HTR-8/SVneo (cell line): ENCODE measurements at regions not wholly inside any gene's neighbourhood (a gene's known extent, or its start where the extent isn't known, plus 50 kb on each side); places are given as distances from the start of the nearest gene placed in this dataset.
A peak's percentile ranks its signal among the peaks of the same experiment; 100 is the strongest.
"Not testable (repeated sequence)": the region's sequence is repeated elsewhere in the genome, so short reads cannot be mapped to it uniquely, and the experiment has no call there.

ENCODE experiments used
- DNase-seq: peaks from one replicate; pipeline ENCODE4 v3.0.0; 2011; ENCODE audit warnings: low spot score, mixed read lengths; ENCODE audit not compliant: insufficient read length
- FAIRE-seq: peaks from 2 replicates; lab custom pipeline; 2011; peaks lifted over from hg19 to GRCh38; lab: Jason Lieb, UNC

GRCh38 chr5:40359093-40359492 lies 320.6 kb upstream of the PTGER4 start:
- DNase-seq (no peak), FAIRE-seq (no peak)

- no peak for FAIRE-seq
Measured at GRCh38 chr5:40356248-40356647, 323.5 kb upstream of the PTGER4 start.

DNA sequence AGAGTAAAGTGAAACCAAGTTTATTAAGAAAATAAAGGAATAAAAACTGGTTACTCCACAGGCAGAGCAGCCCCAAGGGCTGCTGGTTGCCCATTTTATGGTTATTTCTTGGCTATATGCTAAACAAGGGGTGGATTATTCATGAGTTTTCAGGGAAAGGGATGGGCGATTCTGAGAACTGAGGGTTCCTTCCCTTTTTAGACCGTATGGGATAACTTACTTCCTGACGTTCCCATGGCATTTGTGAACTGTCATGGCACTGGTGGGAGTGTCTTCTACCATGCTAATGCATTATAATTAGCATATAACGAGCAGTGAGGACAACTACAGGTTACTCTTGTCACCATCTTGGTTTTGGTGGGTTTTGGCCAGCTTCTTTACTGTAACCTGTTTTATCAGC lies 323.9 kb upstream of the PTGER4 start:
- FAIRE-seq: peak; percentile 28
- no peak for DNase-seq

More at GRCh38 chr5:40356248-40356647, 323.5 kb upstream of the PTGER4 start:
- DNase-seq: no peak

DNA sequence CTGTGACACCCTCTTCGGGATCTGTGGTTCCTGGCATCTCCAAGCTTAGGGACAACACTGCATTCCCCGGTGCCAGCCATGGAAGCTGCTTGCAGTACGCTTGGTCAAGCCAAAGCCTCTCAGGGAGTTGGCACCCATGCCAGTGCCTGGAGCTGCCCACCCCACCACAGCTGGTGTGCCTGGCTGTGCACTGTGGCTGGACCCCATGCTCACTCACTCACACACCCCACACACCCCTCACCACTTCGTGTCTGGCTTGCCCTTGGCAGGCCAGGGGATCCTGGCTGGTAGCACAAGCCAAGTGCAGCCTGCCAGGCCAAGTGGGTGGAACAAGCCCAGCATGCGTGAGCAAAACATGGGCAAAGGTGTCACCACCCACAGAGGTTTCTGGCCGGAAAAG lies 324.5 kb upstream of the PTGER4 start:
- peak; percentile 71 for FAIRE-seq
- no peak for DNase-seq

DNA sequence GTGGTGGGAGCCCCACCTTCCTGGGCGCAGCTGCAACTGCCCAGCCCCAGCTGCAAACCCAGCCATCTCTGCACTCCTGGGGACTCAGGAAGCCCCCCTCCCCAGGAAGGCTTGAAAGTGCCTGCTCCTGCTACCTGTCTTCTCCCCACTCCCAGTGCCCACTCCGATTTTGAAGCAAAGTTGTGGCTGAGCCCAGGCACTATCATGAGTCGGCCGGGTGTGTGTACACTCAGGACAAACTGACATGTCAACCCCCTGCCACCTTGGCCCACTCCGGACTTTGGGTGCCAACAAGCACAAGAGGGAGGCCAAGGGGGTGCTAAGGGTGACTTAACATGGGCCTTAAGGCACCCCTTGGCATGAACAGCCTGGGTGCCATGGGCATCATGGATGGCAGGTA lies 325.5 kb upstream of the PTGER4 start:
- FAIRE-seq: peak; percentile 65
- no peak for DNase-seq

GRCh38 chr5:40353442-40353841 lies 326.3 kb upstream of the PTGER4 start:
- DNase-seq (no peak), FAIRE-seq (peak; percentile 52)

DNA sequence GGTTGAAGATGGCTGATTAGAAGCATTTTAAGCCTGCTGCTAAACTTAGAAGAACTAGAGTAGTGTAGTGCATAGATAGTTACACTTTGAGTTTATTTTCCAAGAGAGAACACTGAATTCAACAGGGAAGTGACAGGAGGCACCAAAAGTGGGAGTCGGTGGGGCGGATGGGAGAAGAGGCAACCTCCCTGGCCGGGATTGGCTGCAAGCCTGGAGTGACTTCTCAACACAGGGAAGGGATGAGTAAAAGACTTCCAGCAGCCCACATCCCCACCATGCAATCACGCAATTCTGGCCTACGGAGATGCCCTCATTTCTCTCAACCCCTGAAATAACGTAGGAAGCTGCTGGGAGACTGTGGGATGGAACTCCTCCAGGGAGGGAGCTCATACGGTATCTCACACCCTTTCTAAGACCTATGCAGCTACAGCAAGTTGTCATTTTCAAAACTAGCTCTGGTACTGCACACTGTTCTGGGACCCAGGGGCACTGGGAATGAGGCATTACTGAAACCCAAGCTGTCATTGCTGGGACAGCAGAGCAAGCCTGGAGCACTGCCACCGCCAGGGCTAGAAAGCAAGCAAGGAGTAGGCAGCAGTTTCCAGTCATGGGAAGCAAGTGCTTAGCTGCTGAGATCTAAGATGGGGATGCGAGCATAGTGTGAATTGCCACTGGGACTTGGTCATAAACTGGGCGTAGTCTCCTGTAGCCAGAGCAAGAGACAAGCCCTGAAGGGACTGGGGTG lies 331.6 kb upstream of the PTGER4 start:
- FAIRE-seq (peak; percentile 55), DNase-seq (no peak)

DNA sequence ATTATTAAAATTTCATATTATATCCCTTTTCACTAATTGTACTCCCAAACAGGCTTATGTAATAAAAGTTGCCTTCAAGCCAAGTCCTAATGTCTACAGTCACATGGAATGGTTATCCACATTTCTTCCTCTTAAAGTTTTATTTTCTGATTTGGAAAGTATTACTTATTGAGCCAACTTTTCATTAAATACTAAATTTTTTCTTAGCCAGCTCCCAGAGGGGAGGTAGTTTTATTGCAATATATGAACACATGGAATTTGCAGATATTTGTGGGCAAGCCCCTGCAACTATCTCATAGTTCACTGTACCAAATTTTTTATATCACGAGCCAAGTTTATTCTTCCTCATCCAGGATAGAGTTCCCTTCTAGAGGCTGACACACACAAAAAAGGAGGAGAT lies 332.8 kb upstream of the PTGER4 start:
- no peak for DNase-seq
- FAIRE-seq: no peak

DNA sequence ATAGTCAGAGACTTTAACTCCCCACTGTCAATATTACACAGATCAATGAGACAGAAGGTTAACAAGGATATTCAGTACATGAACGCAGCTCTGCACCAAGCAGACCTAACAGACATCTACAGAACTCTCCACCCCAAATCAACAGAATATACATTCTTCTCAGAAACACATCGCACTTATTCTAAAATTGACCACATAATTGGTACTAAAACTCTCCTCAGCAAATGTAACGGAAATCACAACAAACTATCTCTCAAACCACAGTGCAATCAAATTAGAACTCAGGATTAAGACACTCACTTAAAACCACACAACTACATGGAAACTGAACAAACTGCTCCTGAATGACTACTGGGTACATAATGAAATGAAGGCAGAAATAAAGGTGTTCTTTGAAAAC lies 341.3 kb upstream of the PTGER4 start:
- DNase-seq, FAIRE-seq: not testable (repeated sequence)

DNA sequence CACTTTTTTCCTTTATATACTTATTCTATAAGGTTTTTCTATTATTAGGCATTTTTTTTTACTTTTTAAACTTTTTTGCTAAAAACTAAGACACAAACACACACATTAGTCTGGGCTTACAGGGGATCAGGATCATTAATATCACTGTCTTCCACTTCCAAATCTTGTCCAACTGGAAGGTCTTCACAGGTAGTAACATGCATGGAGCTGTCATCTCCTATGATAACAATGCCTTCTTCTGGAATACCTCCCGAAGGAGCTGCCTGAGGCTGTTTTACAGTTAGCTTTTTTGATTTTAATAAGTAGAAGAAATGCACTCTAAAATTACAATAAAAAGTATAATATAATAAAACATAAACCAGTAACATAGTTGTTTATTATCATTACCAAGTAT lies 345.5 kb upstream of the PTGER4 start:
- DNase-seq (no peak), FAIRE-seq (no peak)

- DNase-seq (no peak), FAIRE-seq (no peak)
Measured at GRCh38 chr5:40333459-40334241, 346.1 kb upstream of the PTGER4 start.

- no peak for FAIRE-seq
Measured at GRCh38 chr5:40332970-40333369, 346.7 kb upstream of the PTGER4 start.

GRCh38 chr5:40331616-40332015 lies 348.1 kb upstream of the PTGER4 start:
- no peak for DNase-seq
- no peak for FAIRE-seq

More at GRCh38 chr5:40332970-40333369, 346.7 kb upstream of the PTGER4 start:
- no peak for DNase-seq

- FAIRE-seq (no peak), DNase-seq (no peak)
Measured at GRCh38 chr5:40321514-40321913, 358.2 kb upstream of the PTGER4 start.

GRCh38 chr5:40318395-40318794 lies 361.3 kb upstream of the PTGER4 start:
- FAIRE-seq: no peak
- no peak for DNase-seq

DNA sequence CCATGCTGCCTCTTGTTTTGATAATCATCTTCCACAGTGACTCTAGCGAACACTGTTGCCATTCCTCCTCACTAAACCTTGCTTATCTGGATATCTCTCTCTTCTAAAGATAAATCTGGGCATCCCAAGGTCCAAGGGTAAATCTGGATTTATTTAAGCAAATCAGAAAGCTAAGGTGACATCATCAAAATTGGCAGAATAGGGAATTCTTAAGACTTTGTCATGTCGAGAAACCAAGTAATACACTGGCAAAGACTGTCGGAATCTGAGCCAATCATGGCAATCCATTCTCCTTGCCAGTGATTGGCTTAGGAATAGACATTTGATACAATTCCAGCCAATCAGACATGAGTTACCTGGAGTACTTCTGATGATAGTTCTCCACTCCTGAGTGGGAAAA lies 362.7 kb upstream of the PTGER4 start:
- FAIRE-seq (peak; percentile 69), DNase-seq (no peak)

DNA sequence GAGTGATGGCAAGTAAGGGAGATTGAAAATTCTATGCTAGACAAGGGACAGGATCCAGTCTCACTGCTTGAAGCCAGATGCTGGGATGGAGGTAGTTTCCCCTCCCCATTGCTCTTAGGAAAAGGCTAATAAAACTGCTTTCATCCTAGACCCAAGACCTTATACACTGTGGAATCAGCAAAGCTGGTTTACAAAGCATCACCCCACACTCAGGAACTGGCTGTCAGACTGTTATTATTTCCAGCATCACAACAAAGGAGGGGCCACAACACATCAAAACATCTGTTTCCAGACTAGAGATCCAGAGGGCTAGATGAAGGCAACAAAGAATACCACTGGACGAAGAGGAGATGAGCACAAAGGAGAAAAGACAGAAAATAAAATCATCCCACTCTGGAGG lies 364.6 kb upstream of the PTGER4 start:
- FAIRE-seq: peak; percentile 44
- DNase-seq: no peak

- peak; percentile 57 for FAIRE-seq
- no peak for DNase-seq
Measured at GRCh38 chr5:40314275-40314674, 365.4 kb upstream of the PTGER4 start.

- FAIRE-seq (no peak), DNase-seq (no peak)
Measured at GRCh38 chr5:40312205-40312604, 367.5 kb upstream of the PTGER4 start.

GRCh38 chr5:40309851-40310250 lies 369.9 kb upstream of the PTGER4 start:
- no peak for FAIRE-seq

DNA sequence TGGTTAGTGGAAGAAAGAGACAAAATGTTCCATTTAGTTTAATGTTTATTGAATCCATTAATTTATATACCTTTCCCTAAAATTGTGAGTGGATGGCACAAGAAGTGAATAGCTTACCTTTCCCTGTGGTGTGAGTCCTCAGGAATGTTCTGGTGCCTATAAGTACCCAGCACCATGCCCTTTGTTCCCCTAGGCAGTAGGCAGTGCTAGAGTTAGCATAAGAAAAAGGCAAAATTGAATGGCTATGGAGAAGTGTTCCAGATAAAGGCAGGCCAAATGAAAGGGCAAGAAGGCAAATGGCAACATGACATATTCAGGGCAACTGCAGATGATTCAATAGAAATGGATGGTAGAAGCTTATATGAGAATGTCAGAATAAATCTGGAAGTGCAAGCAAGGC lies 370.8 kb upstream of the PTGER4 start:
- FAIRE-seq: peak; percentile 16
- DNase-seq: no peak

More at GRCh38 chr5:40309851-40310250, 369.9 kb upstream of the PTGER4 start:
- DNase-seq: no peak
